IMR-90 (cell line): ENCODE measurements at regions not wholly inside any gene's neighbourhood (a gene's known extent, or its start where the extent isn't known, plus 50 kb on each side); places are given as distances from the start of the nearest gene placed in this dataset.

ENCODE experiments used
- ATAC-seq: fragments of 200-7000 bp; cut with Tn5 transposase; 2 replicates; pipeline ENCODE4 v1.9.1; 2020; ENCODE audit warnings: low read depth, mild to moderate bottlenecking, moderate library complexity
- BruUV-seq: library from RNA; stranded (reverse); fragments of 400-500 nt; replicated peaks from 2 replicates; lab custom pipeline; 2021; lab: Mats Ljungman, UMichigan
- CTCF ChIA-PET: fragments of 300-600 bp; formaldehyde crosslinking; extraction: SDS; loops from one replicate; lab custom pipeline; 2021; ENCODE audit warnings: antibody characterized with exemption; lab: Yijun Ruan, JAX
- POLR2A ChIA-PET: fragments of 300-600 bp; sonication (Branson Sonifier 250); formaldehyde crosslinking; loops from one replicate; lab custom pipeline; 2022; ENCODE audit warnings: antibody characterized with exemption; ENCODE audit not compliant: unreplicated experiment; lab: Charles Lee
- DNase-seq: peaks from one replicate; pipeline ENCODE4 v3.0.0; 2013
- H2AFZ ChIP-seq: replicated peaks from 2 replicates; pipeline ENCODE3; 2013; ENCODE audit warnings: low read length, mild to moderate bottlenecking; ENCODE audit not compliant: poor library complexity
- H2AK5ac ChIP-seq: 2 replicates; pipeline ENCODE4 v1.6.1; 2013; ENCODE audit warnings: low read depth, low read length, inconsistent platforms
- H2AK9ac ChIP-seq: replicated peaks from 2 replicates; pipeline ENCODE3; 2013; ENCODE audit warnings: mild to moderate bottlenecking, low read depth, low read length, moderate library complexity; ENCODE audit not compliant: poor library complexity
- H2BK120ac ChIP-seq: 2 replicates; pipeline ENCODE4 v1.6.1; 2013; ENCODE audit warnings: low read depth, low read length, inconsistent platforms
- H2BK15ac ChIP-seq: 3 replicates; pipeline ENCODE4 v1.6.1; 2013; ENCODE audit warnings: low read depth, low read length, inconsistent platforms
- H2BK20ac ChIP-seq: 2 replicates; pipeline ENCODE4 v1.6.1; 2013; ENCODE audit warnings: low read depth, mild to moderate bottlenecking, inconsistent platforms, low read length, moderate library complexity
- H2BK5ac ChIP-seq: 2 replicates; pipeline ENCODE4 v1.6.1; 2013; ENCODE audit warnings: mild to moderate bottlenecking, low read depth, low read length, inconsistent platforms; ENCODE audit not compliant: poor library complexity, severe bottlenecking
- H3K14ac ChIP-seq: replicated peaks from 2 replicates; pipeline ENCODE4 v1.6.1; 2013; ENCODE audit warnings: low read depth, low read length, inconsistent platforms
- H3K18ac ChIP-seq: 2 replicates; pipeline ENCODE4 v1.6.1; 2013; ENCODE audit warnings: low read depth, low read length, control low read depth
- H3K23ac ChIP-seq: 2 replicates; pipeline ENCODE4 v1.6.1; 2013; ENCODE audit warnings: low read depth, low read length, inconsistent platforms
- H3K27ac ChIP-seq: 2 replicates; pipeline ENCODE4 v1.5.1; 2013; ENCODE audit warnings: mild to moderate bottlenecking, control low read depth, low read length; ENCODE audit not compliant: insufficient read depth
- H3K27me3 ChIP-seq: 2 replicates; pipeline ENCODE4 v1.6.1; 2013; ENCODE audit warnings: low read length; ENCODE audit not compliant: control insufficient read depth, insufficient read depth
- H3K36me3 ChIP-seq: 2 replicates; pipeline ENCODE4 v1.6.1; 2013; ENCODE audit warnings: low read length, mixed read lengths; ENCODE audit not compliant: control insufficient read depth, insufficient read depth
- H3K4ac ChIP-seq: 2 replicates; pipeline ENCODE4 v1.6.1; 2013; ENCODE audit warnings: low read depth, low read length, inconsistent platforms
- H3K4me1 ChIP-seq: 2 replicates; pipeline ENCODE4 v1.6.1; 2013; ENCODE audit warnings: low read length, mixed read lengths; ENCODE audit not compliant: control insufficient read depth, insufficient read depth
- H3K4me2 ChIP-seq: 2 replicates; pipeline ENCODE4 v1.6.1; 2013; ENCODE audit warnings: low read depth, mild to moderate bottlenecking, control low read depth, low read length, moderate library complexity
- H3K4me3 ChIP-seq: 2 replicates; pipeline ENCODE4 v1.5.1; 2013; ENCODE audit warnings: low read depth, mild to moderate bottlenecking, control low read depth, low read length, moderate library complexity; ENCODE audit not compliant: insufficient read depth
- H3K56ac ChIP-seq: 2 replicates; pipeline ENCODE4 v1.6.1; 2013; ENCODE audit warnings: low read length, inconsistent platforms; ENCODE audit not compliant: insufficient read depth; ENCODE audit errors: extremely low read depth
- H3K79me1 ChIP-seq, 2 experiments: 2 replicates each; pipeline ENCODE4 v1.6.1; 2013; ENCODE audit warnings: low read length in 2 of 2, inconsistent platforms in 1 of 2, low read depth in 1 of 2
- H3K9ac ChIP-seq: 2 replicates; pipeline ENCODE4 v1.6.1; 2013; ENCODE audit warnings: low read depth, low read length, control low read depth
- H3K9me1 ChIP-seq: 2 replicates; pipeline ENCODE4 v1.6.1; 2013; ENCODE audit warnings: low read length, inconsistent platforms; ENCODE audit not compliant: insufficient read depth
- H3K9me3 ChIP-seq: 2 replicates; pipeline ENCODE4 v1.6.1; 2013; ENCODE audit warnings: low read length; ENCODE audit not compliant: control insufficient read depth, insufficient read depth
- H4K20me1 ChIP-seq: 2 replicates; pipeline ENCODE4 v1.6.1; 2013; ENCODE audit warnings: low read length, inconsistent platforms; ENCODE audit not compliant: insufficient read depth
- H4K5ac ChIP-seq: 2 replicates; pipeline ENCODE4 v1.6.1; 2013; ENCODE audit warnings: mild to moderate bottlenecking, low read depth, low read length, control low read depth
- H4K8ac ChIP-seq, 2 experiments: 2 replicates each; pipeline ENCODE4 v1.6.1; 2013; ENCODE audit warnings: low read depth in 2 of 2, low read length in 2 of 2, control low read depth in 1 of 2, inconsistent platforms in 1 of 2
- H4K91ac ChIP-seq: 2 replicates; pipeline ENCODE4 v1.6.1; 2013; ENCODE audit warnings: low read depth, low read length, inconsistent platforms; ENCODE audit not compliant: insufficient read depth
- CEBPB ChIP-seq: IDR thresholded peaks from 2 replicates; pipeline ENCODE4 v1.6.1; 2012; ENCODE audit warnings: low read depth, low read length, improper control_type of control experiment
- CTCF ChIP-seq: conservative IDR thresholded peaks from 2 replicates; pipeline ENCODE4 v1.5.1; 2012; ENCODE audit warnings: mild to moderate bottlenecking, low read depth, low read length, improper control_type of control experiment
- ELK1 ChIP-seq: fragments of 150-350 bp; IDR thresholded peaks from 2 replicates; pipeline ENCODE4 v1.6.1; 2016; ENCODE audit warnings: low read depth, mild to moderate bottlenecking, low read length, moderate library complexity, borderline replicate concordance
- MAFK ChIP-seq: IDR thresholded peaks from 2 replicates; pipeline ENCODE4 v1.6.1; 2012; ENCODE audit warnings: low read depth, low read length, improper control_type of control experiment
- MXI1 ChIP-seq: IDR thresholded peaks from 2 replicates; pipeline ENCODE4 v1.6.1; 2012; ENCODE audit warnings: low read depth, mild to moderate bottlenecking, low read length, moderate library complexity, borderline replicate concordance
- POLR2A ChIP-seq: IDR thresholded peaks from 2 replicates; pipeline ENCODE4 v1.6.1; 2012; ENCODE audit warnings: mild to moderate bottlenecking, low read depth, low read length
- RCOR1 ChIP-seq: IDR thresholded peaks from 2 replicates; pipeline ENCODE4 v1.6.1; 2012; ENCODE audit warnings: mild to moderate bottlenecking, low read length, improper control_type of control experiment; ENCODE audit not compliant: insufficient replicate concordance
- SMC3 ChIP-seq: fragments of 150-350 bp; IDR thresholded peaks from 2 replicates; pipeline ENCODE4 v1.6.1; 2016; ENCODE audit warnings: low read depth, mild to moderate bottlenecking, antibody characterized with exemption, low read length, moderate library complexity
- USF2 ChIP-seq: fragments of 150-350 bp; IDR thresholded peaks from 2 replicates; pipeline ENCODE4 v1.6.1; 2017; ENCODE audit warnings: mild to moderate bottlenecking, antibody characterized with exemption, low read length, low read depth
- WGBS, 2 experiments: methylation state at CpG; one replicate each; pipeline versions ENCODE4 v1.1.5 to v1.1.7; 2013; ENCODE audit warnings: missing lambda C conversion rate in 2 of 2; ENCODE audit not compliant: insufficient read length in 1 of 2; ENCODE audit errors: extremely low coverage in 2 of 2; 5-methylcytosine and 5-hydroxymethylcytosine counted together
- dilution Hi-C: fragments of 300-500 bp; cut with HindIII; formaldehyde crosslinking; loops from one replicate; pipeline ENCODE4 v1.14.3; 2018; ENCODE audit warnings: low sequenced_read_pairs; ENCODE audit not compliant: unreplicated experiment
- in situ Hi-C: fragments of 300-500 bp; cut with MboI; formaldehyde crosslinking; loops from 3 replicates; pipeline ENCODE4 v1.14.3; 2019; ENCODE audit warnings: low sequenced_read_pairs, inconsistent platforms, mixed read lengths
- intact Hi-C: fragments of 100-400 bp; cut with micrococcal nuclease; formaldehyde crosslinking; loops from 2 replicates; pipeline ENCODE4 v1.10.0; 2022

- intact Hi-C loops (no loop called here), in situ Hi-C loops (no loop called here), dilution Hi-C loops (no loop called here)
- ChIA-PET CTCF (no interaction called here), POLR2A (no interaction called here)
- H2BK15ac ChIP-seq: no peak overlapping the region
- no peak overlapping the region for H4K5ac ChIP-seq
- H2AK5ac ChIP-seq: no peak overlapping the region
- no peak overlapping the region for H3K23ac ChIP-seq
- 14% methylated on average over 1 of the region's 4 CpGs; no CpG with 5 or more reads in 1 of the 2 experiments for WGBS, 2 experiments
- H3K4me2 ChIP-seq: no peak overlapping the region
- DNase-seq (no peak), ATAC-seq (no peak)
- no peak overlapping the region for H3K9ac ChIP-seq
- no peaks in the 10 kb centered on the region for H3K9me3 ChIP-seq
- BruUV-seq: no TSS peak
- H4K91ac ChIP-seq: no peak overlapping the region
- no peak overlapping the region for H4K8ac ChIP-seq
- no peak overlapping the region for H3K18ac ChIP-seq
- no peak overlapping the region for H2AFZ ChIP-seq
- no peak overlapping the region for H2BK120ac ChIP-seq
- no peak overlapping the region for H2BK5ac ChIP-seq
- no peaks in the 10 kb centered on the region for H3K27me3 ChIP-seq
- no peaks in the 10 kb centered on the region for H3K4me1 ChIP-seq
- H3K36me3 ChIP-seq: no peaks in the 10 kb centered on the region
- no peak overlapping the region for H2AK9ac ChIP-seq
- no peak overlapping the region for H3K56ac ChIP-seq
- TF ChIP-seq RCOR1: no peak
- no peak for TF ChIP-seq POLR2A
- no peak for TF ChIP-seq ELK1
- TF ChIP-seq SMC3: no peak
- no peak for TF ChIP-seq MXI1
- TF ChIP-seq CEBPB: no peak
- no peak for TF ChIP-seq USF2
- TF ChIP-seq MAFK: no peak
- TF ChIP-seq CTCF: no peak
- H4K20me1 ChIP-seq: no peaks in the 10 kb centered on the region
- no peak overlapping the region for H2BK20ac ChIP-seq
- H3K4ac ChIP-seq: no peak overlapping the region
- H3K79me1 ChIP-seq: no peaks in the 10 kb centered on the region
- no peak overlapping the region for H3K27ac ChIP-seq
- no peak overlapping the region for H3K14ac ChIP-seq
- H3K4me3 ChIP-seq: no peak overlapping the region
- no peaks in the 10 kb centered on the region for H3K9me1 ChIP-seq
Measured at GRCh38 chr6:122347751-122348150, 51.7 kb upstream of the HSF2 start.
